Tongue (tissue), 1 donor: ENCODE measurements at regions not wholly inside any gene's neighbourhood (a gene's known extent, or its start where the extent isn't known, plus 50 kb on each side); places are given as distances from the start of the nearest gene placed in this dataset.
"Not testable (repeated sequence)": the region's sequence is repeated elsewhere in the genome, so short reads cannot be mapped to it uniquely, and the experiment has no call there.

ENCODE experiments used
- DNase-seq: peaks from one replicate; pipeline ENCODE4 v3.0.0-alpha.2; 2015

GRCh38 chr6:82511546-82511945 lies 147.9 kb downstream of the TPBG start:
- no peak for DNase-seq

DNA sequence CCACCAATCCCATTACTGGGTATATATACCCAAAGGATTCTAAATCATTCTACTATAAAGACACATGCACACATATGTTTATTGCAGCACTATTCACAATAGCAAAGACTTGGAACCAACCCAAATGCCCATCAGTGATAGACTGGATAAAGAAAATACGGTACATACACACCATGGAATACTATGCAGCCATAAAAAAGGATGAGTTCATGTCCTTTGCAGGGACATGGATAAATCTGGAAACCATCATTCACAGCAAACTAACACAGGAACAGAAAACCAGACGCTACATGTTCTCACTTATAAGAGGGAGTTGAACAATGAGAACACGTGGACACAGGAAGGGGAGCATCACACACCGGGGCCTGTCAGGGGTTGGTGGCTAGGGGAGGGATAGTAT lies 154.3 kb downstream of the TPBG start:
- DNase-seq: not testable (repeated sequence)

DNA sequence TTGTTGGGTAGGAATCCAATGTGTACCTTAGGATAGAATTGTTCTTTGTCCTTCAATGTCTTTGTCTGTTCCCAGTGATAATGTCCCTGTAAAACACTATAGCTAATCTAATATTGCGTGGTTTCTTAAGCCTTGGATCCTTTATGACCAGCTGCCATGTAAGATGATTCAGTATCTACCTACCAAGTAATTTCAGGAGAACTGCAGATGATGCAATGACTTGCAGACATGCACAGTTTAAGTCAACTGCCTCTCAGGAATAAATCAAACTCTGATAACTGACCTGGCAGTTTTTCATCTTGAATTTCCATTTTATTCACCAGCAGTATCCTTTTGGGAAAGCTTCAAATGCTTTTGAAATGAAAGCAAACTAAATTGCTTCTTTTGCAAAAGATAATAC lies 157.8 kb downstream of the TPBG start:
- no peak for DNase-seq

GRCh38 chr6:82521861-82522260 lies 158.2 kb downstream of the TPBG start:
- DNase-seq: no peak

GRCh38 chr6:82524031-82524430 lies 160.4 kb downstream of the TPBG start:
- DNase-seq: no peak

DNA sequence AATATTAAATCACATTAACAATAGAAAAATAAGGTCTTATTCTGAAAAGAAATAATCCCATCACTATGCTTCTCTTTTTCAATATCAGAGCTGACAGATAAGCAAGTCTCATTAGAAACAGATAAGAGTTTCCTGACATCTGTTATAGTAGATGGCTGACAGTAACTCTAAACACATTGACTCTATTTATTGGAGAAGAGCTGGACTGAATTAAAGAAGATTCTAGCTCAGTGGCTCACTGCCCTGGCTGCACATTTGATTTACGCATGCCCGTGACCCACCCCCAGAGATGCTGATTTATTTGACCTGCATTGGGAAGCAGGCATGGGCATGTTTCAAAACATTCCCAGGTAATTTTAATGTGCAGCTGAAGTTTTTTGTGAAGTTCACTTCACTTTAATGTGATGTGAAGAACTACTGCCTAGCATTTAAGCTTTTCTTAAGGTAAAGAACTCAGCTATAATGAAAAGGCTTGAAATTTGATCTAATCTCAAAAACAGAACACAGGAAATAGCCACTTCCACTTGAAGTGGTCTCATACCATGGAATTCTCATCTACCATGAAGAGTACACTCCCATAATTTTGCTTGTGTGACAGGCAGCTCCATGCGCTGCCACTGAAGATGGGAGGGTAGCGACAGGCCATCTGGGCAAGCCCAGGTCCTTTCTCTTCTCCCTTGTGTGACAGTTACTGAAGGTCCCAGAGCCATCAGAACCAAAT lies 162.3 kb downstream of the TPBG start:
- DNase-seq: no peak

- not testable (repeated sequence) for DNase-seq
Measured at GRCh38 chr6:82529960-82530460, 166.4 kb downstream of the TPBG start.

DNA sequence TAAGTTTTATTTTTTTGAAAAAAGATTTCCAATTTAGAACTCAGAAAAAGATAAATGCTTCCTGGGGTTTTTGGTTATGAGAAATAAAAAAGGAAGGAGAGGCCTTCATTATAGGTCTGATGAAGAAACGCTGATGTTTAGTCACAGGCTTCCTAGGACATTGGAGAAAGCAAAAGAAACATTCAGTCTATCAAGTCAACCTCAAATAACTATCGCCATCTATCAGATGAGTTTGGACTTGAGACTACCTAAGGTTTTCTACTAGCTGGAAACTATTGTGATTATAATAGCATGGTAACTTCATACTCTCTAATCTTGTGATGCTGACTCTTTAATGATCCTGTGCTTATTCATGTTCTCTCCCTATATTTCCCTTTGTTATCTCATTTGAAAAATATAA lies 171.3 kb downstream of the TPBG start:
- no peak for DNase-seq

- DNase-seq: not testable (repeated sequence)
Measured at GRCh38 chr6:82549480-82549879, 185.9 kb downstream of the TPBG start.

DNA sequence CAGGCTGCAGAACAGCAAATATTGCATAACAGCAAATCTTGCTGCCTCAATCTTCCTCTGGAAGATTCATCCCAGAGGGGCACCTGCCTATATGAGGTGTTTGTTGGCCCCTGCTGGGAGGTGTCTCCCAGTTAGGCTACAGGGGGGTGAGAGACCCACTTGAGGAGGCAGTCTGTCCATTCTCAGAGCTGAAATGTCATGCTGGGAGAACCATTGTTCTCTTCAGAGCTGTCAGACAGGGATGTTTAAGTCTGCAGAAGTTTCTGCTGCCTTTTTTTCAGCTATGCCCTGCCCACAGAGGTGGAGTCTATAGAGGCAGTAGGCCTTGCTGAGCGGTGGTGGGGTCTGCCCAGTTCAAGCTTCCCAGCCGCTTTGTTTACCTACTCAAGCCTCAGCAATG lies 187.7 kb downstream of the TPBG start:
- DNase-seq: not testable (repeated sequence)

DNA sequence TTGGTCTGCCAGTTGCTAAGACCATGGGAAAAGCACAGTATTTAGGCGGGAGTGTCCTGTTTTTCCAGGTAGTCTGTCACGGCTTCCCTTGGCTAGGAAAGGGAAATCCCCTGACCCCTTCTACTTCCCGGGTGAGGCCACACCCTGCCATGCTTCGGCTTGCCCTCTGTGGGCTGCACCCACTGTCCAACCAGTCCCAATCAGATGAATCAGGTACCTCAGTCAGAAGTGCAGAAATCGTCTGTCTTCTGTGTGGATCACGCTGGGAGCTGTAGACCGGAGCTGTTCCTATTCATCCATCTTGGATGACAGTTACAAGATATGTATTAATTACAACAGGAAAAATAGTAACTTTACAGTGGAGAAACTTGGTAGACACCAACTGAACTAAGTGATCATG lies 188.2 kb downstream of the TPBG start:
- no peak for DNase-seq

- DNase-seq: no peak
Measured at GRCh38 chr6:82553863-82554531, 190.4 kb downstream of the TPBG start.

DNA sequence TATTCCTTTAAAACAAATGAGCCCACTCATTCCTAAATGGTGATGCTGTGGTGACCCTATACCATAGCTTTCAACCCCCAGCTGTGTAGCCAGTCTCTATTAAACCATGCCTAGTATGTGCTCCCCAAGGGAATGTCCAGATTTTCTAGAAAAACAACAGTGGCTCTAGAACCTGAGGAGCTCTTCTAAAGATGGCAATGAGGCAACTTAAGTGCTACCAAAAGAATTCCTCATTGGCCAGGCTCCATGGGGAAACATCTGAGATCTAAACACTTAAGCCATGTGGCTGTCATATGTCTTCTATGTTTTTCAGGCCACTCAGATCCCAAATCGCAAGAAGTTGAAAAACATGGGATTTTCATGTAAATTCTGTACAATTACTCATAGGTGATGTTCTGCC lies 191.0 kb downstream of the TPBG start:
- DNase-seq: no peak

DNA sequence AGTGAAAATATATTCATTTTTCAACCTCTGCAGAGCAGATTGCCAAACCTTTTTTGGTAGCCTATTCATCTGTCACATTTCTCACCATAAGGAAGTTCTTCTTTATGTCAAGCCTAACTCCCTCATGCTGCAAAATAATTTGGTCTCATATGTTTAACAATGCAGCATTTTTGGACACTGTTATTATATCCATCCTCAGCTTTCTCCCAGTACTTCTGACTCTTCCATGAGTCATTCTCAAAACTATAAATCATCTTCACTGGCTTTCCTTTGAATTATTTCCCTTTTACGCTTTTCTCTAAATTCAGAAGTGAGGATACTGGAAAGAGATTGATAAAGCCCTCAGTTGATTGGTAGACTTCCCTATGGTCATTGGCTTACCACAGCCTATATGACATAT lies 192.2 kb downstream of the TPBG start:
- no peak for DNase-seq

DNA sequence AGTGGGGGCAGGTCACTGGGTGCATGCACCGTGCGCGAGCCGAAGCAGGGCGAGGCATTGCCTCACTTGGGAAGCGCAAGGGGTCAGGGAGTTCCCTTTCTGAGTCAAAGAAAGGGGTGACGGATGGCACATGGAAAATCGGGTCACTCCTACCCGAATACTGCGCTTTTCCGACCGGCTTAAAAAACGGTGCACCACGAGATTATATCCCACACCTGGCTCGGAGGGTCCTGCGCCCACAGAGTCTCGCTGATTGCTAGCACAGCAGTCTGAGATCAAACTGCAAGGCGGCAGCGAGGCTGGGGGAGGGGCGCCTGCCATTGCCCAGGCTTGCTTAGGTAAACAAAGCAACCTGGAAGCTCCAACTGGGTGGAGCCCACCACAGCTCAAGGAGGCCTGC lies 194.9 kb downstream of the TPBG start:
- DNase-seq: not testable (repeated sequence)

GRCh38 chr6:82567621-82568020 lies 204.0 kb downstream of the TPBG start:
- DNase-seq: no peak

DNA sequence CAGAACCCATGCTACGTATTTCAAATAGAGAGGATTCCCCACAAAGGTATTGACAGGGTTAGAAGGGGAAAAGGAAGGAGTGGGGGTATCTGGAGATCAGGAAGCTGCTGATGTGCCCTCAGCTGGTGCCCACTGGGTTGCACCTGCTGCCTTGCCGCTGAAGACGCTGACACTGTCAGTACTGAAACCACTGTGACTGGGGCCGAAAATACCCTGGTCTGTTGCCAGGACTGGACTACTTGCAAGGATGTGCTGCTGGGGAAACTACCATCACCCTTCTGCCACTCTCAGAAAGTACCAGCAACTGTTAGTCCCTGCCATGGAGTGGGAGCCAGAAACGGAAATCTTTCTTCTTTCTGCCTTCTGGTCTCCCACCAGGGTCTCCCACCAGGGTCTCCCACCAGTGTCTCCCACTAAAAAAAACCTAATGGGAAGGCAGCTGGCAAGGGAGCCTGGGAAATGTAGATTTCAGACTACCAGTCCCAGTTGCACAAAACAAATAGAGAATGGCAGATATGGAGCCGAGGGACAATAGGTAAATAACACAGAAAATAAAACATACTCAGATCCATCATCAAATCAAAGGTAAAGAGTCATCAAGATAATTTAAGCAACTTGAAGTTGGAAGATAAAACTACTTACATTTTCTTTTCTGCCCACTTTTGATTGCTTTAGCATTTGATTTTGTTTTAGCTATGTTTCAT lies 204.8 kb downstream of the TPBG start:
- peak; percentile 53 for DNase-seq

GRCh38 chr6:82569022-82569421 lies 205.4 kb downstream of the TPBG start:
- DNase-seq: no peak

DNA sequence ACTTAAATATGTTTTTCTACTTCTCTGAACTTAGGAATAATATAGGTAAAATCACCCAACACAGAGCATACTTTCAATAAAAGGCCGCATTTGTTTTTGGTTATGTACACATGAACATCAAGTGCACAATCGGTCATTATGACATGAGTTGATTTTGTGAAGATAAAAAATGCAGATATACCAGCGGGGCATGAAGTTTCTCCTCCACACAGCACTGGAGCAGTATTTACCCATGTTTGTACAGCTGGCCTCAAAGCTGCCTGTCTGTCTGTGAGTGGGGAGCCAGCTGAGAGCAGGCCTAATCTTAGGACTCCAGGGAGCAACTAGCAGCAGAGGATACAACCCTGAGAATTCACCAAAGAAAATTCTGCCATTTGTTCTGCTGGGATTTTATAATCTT lies 206.5 kb downstream of the TPBG start:
- DNase-seq: peak; percentile 47

DNA sequence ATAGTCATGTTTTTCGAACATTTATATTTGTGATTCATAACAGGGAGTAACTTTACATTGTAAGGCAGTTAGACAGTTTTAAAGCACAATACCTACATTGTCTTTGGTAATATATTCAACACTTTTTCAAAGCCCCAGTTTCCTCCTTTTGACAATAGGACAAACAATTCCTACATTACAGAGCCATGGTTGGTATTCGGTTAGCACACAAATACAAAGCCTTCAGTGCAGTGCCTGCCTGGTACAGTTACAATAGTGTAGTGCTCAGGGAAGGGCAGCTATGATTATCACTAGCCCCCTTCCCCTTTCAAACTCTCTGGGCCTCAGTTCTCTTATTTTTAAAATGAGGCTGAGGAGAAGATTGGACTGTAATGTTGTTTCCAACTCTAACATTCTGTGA lies 207.8 kb downstream of the TPBG start:
- DNase-seq: no peak

DNA sequence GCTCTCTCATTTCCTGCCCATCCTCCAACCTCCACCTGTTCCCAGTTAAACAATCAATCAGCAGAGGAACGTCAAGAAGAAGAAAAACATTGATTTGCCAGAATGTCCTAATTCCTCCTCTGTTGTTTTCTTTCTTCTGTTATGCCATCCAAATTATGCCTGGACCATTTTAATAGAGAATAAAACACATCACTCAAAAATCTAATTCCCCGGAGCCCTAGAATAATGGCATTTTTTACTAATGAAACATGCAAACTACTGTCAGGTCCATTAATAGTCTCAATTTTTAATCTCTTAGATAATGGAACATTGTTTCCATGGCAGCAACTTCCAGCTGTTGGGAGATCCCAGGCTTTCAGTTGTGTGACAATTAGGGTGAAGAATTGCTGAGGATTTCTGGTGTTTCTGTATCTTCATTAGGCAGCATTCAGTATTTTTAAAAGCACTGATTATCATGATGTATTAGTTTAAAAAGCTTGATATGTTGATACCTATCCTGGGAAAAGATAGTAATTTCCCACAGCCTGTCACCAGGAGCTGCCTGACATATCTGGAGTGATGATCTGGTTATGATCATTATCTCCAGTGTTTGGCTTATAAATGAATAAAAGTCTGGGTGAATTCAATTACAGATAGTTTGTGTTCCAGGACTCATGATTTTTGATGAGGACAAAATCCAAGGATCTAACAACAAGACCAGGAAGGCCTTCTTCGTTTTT lies 209.8 kb downstream of the TPBG start:
- no peak for DNase-seq

GRCh38 chr6:82576284-82576683 lies 212.7 kb downstream of the TPBG start:
- no peak for DNase-seq
